SK-N-MC (cell line): ENCODE measurements at regions not wholly inside any gene's neighbourhood (a gene's known extent, or its start where the extent isn't known, plus 50 kb on each side); places are given as distances from the start of the nearest gene placed in this dataset.

Experiments
- EZH2 ChIP-seq: fragments of 200-600 bp; sonication (generic); IDR thresholded peaks from one replicate; pipeline ENCODE4 v1.6.1; 2017; ENCODE audit warnings: antibody characterized with exemption
- FOXP2 ChIP-seq: optimal IDR thresholded peaks from 2 replicates; pipeline ENCODE3; 2011; ENCODE audit warnings: mild to moderate bottlenecking, moderate library complexity; ENCODE audit not compliant: insufficient read depth; ENCODE audit errors: extremely low read length, control extremely low read depth
- POLR2AphosphoS5 ChIP-seq: IDR thresholded peaks from 2 replicates; pipeline ENCODE4 v1.6.1; 2012; ENCODE audit warnings: mild to moderate bottlenecking, low read depth, low read length, borderline replicate concordance

DNA sequence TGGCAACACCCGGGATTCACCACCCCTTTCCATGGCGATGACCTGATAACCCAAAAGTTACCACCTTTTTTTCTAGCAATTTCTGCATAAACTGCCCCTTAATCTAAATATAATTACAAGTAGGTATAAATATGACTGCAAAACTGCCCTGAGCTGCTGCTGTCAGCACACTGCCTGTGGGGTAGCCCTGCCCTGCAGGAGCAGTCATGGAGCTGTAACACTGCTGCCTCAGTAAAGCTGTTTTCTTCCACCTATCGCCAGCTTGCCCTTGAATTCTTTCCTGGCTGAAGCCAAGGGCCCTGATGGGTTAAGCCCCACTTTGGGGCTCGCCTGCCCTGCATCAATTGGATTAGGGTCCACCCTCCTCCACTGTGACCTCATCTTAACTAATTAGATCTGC, 368.8 kb downstream of the SFMBT2 start:
- TF ChIP-seq EZH2 (no peak), POLR2AphosphoS5 (no peak), FOXP2 (no peak)
